GM18505 (cell line): ENCODE measurements at regions not wholly inside any gene's neighbourhood (a gene's known extent, or its start where the extent isn't known, plus 50 kb on each side); places are given as distances from the start of the nearest gene placed in this dataset.
A peak's percentile ranks its signal among the peaks of the same experiment; 100 is the strongest.

Experiments
- ATAC-seq: cut with Tn5 transposase; IDR thresholded peaks from one replicate; pipeline ENCODE4 v1.9.1; 2021; ENCODE audit not compliant: unreplicated experiment
- POLR2A ChIP-seq: IDR thresholded peaks from 4 replicates; pipeline ENCODE4 v1.6.1; 2011; ENCODE audit warnings: borderline replicate concordance; ENCODE audit not compliant: insufficient read depth, insufficient read length; ENCODE audit errors: extremely low read depth

DNA sequence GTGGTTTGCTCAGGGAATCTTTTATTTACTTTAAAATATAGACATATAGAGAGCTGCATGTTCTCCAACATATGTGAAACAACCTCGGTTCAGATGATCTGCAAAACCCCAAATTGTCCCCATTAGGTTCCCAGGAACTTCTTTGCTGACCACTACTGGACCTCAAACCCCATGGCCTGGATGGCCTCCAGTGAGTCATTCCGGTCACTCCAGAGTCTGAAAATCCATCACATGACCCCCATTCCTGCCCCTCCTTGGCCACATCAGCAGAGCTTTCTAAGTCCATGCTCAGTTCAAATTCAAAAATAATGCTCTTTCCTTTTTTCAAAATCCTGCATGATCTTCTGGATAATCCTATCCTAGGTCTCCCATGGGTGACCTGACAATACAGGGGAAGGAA is 271.0 kb downstream of the TNS1 start:
- no peak for ATAC-seq
- no peak for TF ChIP-seq POLR2A

DNA sequence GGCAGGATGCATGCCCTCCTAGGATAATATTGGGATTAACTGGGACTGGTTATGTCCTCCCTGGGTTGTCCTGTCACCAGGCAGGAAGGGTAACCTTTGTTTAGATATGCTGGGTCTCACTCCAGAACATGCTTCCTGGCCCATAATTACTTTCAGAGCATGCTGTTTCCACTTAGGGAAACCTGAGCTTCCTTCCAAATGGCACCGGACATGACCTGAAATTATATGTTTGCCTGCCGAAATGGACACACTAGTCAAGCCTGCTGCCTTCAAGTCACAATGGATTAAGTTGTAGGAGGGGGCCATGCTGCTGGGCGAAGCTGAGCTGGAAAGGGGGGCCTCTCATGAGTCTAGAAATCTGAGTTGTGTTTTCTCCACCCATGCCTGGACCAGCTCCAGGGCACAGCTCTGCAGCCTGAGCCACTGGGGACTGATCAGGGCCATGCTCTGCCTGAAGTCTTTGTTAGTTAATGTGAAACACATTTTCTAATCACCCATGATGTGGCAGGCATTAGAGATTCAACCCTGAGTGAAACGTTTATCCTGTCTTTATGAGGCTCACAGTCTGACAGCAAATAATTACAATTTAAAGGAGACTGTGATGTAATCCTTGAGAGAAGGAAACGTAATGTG is 273.3 kb downstream of the TNS1 start:
- ATAC-seq = no peak
- no peak for TF ChIP-seq POLR2A

DNA sequence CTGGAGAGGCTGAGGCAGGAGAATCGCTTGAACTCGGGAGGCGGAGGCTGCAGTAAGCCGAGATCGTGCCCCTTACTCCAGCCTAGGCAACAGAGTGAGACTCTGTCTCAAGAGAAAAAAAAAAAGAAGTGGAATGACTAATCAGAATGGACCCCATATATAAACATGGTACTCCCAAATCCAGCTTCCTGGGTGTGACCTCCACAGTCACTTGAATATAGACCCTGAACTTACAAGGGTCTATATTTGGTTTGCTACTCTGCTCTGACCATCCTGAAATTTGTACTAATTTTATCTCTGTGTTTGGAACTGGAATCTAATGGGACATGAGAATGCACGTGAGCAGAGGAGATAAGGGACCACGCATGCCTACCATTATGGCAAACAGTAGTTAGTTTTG is 275.0 kb downstream of the TNS1 start:
- TF ChIP-seq POLR2A = no peak
- no peak for ATAC-seq

DNA sequence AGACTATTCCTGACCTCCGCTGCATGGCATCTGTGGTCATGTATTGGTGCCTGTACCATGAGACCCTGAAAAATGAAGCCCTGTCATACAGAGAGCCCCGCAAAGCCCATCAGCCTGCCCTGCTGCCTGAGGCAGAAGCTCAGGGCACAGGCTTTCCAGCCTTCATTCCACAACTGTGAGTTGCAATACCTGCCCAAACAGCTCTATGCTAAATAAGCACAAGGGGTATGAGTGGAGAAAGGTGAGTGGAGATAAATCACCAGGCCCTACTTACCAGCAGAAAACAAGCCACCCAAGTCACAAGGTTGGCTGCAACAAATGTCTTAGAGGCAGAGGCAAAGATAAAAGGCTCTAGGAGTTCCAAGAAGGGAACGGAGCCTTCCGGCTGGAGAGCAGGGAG is 277.4 kb downstream of the TNS1 start:
- TF ChIP-seq POLR2A = no peak
- ATAC-seq = no peak

DNA sequence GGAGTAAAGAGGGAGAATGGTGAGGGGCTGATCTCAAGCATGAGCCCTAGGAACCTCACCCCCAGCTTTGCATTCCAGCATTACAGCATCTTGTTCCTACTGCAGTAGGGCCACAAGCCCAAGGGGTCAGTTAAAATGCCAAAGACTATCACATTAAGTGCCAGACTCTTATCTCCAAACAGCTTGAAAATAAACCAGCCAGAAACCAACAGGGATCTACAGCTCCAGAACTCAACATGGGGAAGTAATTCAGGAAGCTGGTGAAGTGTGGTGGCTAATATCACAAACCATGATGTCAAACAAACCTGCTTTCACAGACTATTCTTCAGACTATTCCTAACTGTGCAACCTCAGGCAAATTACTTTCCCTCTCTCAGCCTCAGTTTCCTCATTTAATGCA is 278.3 kb downstream of the TNS1 start:
- no peak for TF ChIP-seq POLR2A
- no peak for ATAC-seq

DNA sequence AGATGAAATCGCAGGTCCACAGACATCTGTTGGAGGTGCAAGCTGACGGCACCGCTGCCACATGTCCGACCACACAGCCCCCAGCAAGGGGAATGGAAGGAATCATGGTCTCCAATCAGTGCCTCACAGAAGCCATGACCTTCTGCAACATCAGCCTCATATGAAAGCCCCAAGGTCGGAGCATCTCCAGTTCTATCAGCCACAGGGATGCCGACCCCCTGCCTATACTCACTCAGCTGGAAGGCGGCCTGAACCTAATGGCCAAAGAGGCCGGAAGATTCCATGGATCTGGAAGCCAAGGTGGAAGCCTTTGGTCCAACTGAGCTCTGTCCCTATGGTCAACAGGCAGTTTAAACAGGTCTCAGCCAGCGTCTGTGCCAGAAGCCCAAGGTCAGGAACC is 278.8 kb downstream of the TNS1 start:
- no peak for ATAC-seq
- TF ChIP-seq POLR2A = no peak

DNA sequence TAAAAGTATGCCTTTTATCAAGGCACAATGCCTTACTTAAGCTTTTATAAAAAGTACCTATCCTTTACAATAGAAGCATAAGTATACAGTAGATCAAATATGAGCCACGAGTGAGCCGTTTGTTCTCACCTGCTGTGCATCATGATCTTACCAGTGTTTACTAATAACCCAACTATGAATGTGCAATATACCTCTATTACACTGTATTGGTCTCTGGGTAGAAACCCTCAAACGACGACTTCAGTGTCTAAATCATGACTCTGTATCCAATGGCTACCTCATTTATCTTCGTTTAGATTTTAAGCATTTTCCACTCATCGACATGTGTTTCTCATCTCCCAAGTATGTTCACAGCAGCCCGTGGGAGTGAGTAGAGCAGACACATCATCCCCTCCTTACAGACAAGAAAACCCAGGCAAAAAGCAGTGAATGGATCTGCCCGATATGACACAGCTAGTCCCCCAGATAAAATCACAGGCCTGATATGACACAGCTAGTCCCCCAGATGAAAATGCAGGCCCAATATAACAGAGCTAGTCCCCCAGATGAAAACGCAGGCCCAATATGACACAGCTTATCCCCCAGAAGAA is 279.8 kb downstream of the TNS1 start:
- TF ChIP-seq POLR2A = no peak
- ATAC-seq = no peak

DNA sequence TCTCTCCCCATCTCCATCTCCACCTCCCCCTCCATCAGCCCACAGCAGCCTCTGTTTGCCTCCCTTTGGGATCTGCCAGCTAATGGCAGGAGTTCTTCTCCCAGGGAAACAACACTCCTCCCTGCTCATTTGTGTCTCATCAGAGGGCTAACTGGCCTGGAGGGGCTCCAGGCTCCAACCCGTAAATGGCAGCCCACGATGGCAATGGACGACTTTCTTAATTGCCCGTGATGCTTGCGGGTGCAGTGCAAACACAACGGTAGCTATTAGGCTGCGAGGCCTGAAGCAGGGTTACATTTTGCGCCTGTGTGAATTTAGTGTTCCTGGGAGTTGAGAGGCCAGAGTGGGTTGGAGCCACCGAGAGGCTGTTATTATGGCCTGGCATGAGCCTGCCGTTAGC is 285.1 kb downstream of the TNS1 start:
- no peak for TF ChIP-seq POLR2A
- no peak for ATAC-seq

DNA sequence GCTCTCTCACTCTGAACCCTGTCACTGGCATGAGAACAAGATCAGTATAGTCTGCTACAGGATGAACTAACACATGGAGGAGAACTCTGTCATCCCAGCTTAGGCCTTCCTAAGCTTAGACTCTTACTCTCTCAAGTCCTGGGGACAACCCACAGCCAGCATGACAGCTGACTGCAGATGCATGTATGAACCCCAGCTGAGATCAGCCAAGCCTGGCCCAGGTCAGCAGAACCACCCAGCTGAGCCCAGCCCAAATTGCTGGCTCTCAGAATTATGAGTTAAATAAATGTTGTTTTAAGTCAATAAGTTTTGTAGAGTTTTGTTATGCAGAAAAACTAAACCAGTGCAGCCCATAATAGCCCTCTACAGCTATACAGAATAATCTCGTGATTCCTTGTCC is 287.3 kb downstream of the TNS1 start:
- TF ChIP-seq POLR2A = no peak
- ATAC-seq = no peak

DNA sequence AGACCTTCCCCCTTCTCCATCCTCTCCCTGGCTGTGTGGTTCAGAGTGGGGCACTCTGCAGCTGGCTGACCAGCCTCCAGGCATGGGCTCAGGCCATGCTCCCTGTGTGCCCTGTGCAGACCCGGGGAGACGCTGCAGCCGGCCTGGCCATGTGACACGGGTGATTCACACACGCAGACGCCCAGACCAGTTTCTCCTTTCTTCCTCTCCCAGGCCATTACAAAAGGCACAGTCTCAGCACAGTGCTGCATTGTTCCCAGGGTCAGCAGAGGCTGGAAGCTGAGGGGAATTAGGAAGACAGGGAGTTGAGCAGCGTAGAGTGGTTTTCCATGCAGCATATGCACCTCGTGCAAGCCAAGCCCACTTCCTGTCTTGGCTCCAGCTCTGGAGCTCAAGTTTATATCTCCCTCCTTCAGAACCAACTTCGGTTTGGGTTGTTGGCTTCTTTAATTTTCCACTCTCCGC is 288.5 kb downstream of the TNS1 start:
- no peak for ATAC-seq
- no peak for TF ChIP-seq POLR2A

DNA sequence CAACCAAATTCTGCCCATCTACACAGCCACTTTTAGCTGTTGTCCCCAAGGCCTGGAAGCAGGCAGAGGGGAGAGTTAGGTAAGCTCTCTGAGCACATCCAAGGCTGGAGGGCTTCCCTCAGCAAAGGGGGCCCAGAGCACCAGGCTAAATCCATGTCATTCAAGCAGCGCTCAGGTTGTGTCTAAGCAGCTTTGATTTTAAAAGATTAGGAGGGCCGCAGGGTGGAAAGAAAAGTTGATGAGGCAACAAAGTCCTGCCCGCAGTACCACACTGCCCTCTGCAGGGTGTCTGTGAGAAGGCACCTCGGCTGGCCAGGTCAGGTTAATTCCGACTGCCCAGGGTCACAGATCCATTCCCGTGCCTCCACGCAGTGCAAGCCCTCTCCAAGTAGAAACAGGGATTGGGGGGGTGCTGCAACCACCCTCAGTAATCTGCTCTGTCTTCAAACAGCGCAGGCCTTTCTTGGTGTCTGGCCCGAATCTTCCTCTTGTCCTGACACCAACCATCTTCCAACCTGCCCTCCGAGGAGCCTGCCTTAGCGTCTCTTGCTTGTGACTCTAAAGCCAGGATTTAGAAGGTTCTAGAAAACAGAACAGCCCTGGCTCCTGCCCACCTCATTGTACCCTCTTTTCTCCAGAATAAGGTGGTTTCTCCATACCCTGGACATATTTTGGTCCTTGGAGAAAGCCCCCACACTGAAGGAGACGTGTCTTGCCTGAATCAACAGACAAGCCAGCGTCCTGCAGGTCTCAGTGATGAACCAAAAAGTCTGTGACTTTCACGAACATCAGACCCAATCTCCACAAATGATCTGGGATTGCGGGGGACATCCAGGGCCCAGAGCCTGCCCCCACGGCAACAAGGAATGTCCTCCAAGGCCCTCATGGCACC is 289.2 kb downstream of the TNS1 start:
- TF ChIP-seq POLR2A = no peak
- ATAC-seq = peak; percentile 73

DNA sequence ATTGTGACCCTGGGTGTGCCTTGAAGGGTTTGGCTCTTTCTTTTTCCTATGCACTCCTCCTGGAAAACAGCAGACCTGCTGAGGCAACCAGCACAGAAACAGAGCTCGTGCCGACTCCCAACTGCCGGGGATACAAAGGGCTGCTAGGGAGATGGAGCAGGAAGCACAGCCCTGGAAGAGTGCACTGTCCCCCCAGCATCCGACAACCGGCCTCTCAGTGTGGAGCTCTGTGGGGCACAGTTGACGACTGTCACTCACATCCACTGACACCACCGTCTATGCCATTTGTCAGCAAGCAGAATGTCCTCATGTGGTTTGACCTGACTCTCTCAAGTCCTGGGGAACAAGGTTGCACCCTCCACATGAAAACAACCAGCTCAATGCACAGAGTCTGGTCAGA is 290.4 kb downstream of the TNS1 start:
- no peak for ATAC-seq

DNA sequence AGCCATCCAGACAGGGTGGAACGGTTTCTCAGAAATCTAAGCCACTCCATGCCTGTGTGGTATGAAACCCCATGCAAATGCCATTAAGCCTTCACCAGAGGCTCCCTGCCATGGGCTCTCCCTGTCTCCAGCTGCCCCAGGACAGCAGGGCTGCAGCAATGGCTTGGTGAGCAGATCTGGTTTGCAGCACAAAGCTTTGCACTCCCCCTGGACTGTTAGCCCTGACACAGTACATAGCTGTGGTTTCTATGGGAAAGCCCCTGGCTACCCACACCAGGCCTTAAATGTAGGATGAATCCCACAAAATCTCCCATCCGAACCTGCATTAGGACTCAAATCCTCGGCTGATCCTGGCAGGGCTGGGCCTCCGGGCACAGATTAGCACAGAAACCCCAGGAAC is 291.6 kb downstream of the TNS1 start:
- ATAC-seq = no peak
- TF ChIP-seq POLR2A = no peak

More for the DNA sequence above, 290.4 kb downstream of the TNS1 start:
- no peak for TF ChIP-seq POLR2A
